ENCODE measurements at regions not wholly inside any gene's neighbourhood (a gene's known extent, or its start where the extent isn't known, plus 50 kb on each side); places are given as distances from the start of the nearest gene placed in this dataset.

DNA sequence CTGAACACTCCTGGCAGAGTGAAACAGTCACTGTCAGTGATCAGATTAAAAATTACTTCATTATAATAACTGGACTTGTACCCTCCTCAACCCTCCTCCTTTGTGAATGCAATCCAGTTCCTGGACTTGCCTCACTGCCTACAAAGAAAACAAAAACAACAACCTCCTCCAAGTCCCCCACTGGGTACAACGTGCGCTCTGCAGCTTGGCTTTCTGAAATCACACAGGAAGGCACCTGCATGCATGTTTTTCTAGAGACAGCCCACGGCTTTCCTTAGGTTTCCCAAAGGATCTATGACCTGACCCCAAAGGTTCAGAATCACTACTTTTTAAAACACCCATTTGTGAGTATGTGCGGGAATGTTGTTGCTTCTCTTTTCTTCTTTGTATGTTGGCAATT, 61.4 kb upstream of the TUBA3E start:
- Histone ChIP-seq H3K36me3 (ENCODE audit: control insufficient read depth in 1 of 2, insufficient read depth in 2 of 2, low read depth in 1 of 2, low read length in 2 of 2) (no peaks in the 10 kb centered on the region), H3K4me2 (ENCODE audit: low read length, poor library complexity, severe bottlenecking) (no peak overlapping the region), H3K4me3 (ENCODE audit: insufficient read depth in 1 of 2, low read depth in 1 of 2, low read length in 2 of 2) (no peak overlapping the region), H2BK120ac (ENCODE audit: low read depth, low read length) (no peak overlapping the region), H3K79me1 (replicated peaks; ENCODE audit: low read length, poor library complexity, severe bottlenecking) (no peaks in the 10 kb centered on the region), H4K8ac (ENCODE audit: low read length) (no peak overlapping the region), H3K27me3 (ENCODE audit: control insufficient read depth in 1 of 2, insufficient read depth in 1 of 2, low read length in 2 of 2) (peaks cover 39 to 62% of the 10 kb centered on the region in 2 experiments), H4K91ac (ENCODE audit: low read length) (no peak overlapping the region), H2BK5ac (ENCODE audit: low read depth, low read length, poor library complexity, severe bottlenecking) (no peak overlapping the region), H2BK15ac (ENCODE audit: low read depth, poor library complexity, severe bottlenecking) (no peak overlapping the region), H3K4me1 (ENCODE audit: control insufficient read depth, insufficient read depth, low read depth, low read length) (peaks cover 5% of the 10 kb centered on the region), H3K18ac (ENCODE audit: low read depth in 1 of 2, low read length in 2 of 2) (no peak overlapping the region), H3K27ac (ENCODE audit: low read length, poor library complexity, severe bottlenecking) (no peak overlapping the region), H3K9ac (ENCODE audit: low read length) (no peak overlapping the region), H3K14ac (ENCODE audit: low read length in 2 of 2) (no peak overlapping the region), H2AFZ (ENCODE audit: low read depth, low read length) (no peak overlapping the region), H3K23ac (ENCODE audit: low read length in 2 of 2) (no peak overlapping the region), H2AK5ac (ENCODE audit: low read length, severe bottlenecking) (no peak overlapping the region), H3K9me3 (ENCODE audit: control insufficient read depth, low read length) (no peaks in the 10 kb centered on the region), H3K4ac (ENCODE audit: low read depth in 1 of 2, low read length in 2 of 2) (no peak overlapping the region), H2BK12ac (ENCODE audit: low read length in 2 of 2) (no peak overlapping the region)
- DNase-seq = no peak
- 56% methylated on average over 3 of the region's 4 CpGs for WGBS

DNA sequence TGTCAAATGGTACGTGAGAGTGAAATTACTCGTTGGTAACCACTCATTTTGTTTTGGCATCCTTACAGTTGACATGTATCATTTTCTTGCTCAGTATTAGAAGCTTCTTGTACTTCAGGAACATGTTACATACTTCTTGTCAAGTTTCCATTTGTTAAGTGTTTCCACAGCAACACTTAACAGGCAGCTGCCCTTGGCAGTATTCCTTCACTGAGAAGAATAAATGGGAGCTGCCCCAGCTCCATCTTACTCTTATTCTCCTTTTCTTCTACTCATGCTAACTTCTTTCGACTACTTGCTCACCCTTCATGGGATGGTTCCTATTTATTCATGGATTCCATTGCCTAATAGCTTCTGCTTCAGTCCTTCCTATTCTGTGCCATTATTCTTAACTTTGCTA, 60.1 kb upstream of the TUBA3E start:
- Histone ChIP-seq H2BK5ac (ENCODE audit: low read depth, low read length, poor library complexity, severe bottlenecking) (no peak overlapping the region), H3K27ac (ENCODE audit: low read length, poor library complexity, severe bottlenecking) (no peak overlapping the region), H2AFZ (ENCODE audit: low read depth, low read length) (no peak overlapping the region), H3K36me3 (ENCODE audit: control insufficient read depth in 1 of 2, insufficient read depth in 2 of 2, low read depth in 1 of 2, low read length in 2 of 2) (no peaks in the 10 kb centered on the region), H2BK12ac (ENCODE audit: low read length in 2 of 2) (no peak overlapping the region), H3K9ac (ENCODE audit: low read length) (no peak overlapping the region), H3K4ac (ENCODE audit: low read depth in 1 of 2, low read length in 2 of 2) (no peak overlapping the region), H2BK120ac (ENCODE audit: low read depth, low read length) (no peak overlapping the region), H4K8ac (ENCODE audit: low read length) (no peak overlapping the region), H3K23ac (ENCODE audit: low read length in 2 of 2) (no peak overlapping the region), H3K9me3 (ENCODE audit: control insufficient read depth, low read length) (no peaks in the 10 kb centered on the region), H3K4me1 (ENCODE audit: control insufficient read depth, insufficient read depth, low read depth, low read length) (peaks cover 5% of the 10 kb centered on the region), H3K4me2 (ENCODE audit: low read length, poor library complexity, severe bottlenecking) (no peak overlapping the region), H2BK15ac (ENCODE audit: low read depth, poor library complexity, severe bottlenecking) (no peak overlapping the region), H3K4me3 (ENCODE audit: insufficient read depth in 1 of 2, low read depth in 1 of 2, low read length in 2 of 2) (no peak overlapping the region), H3K79me1 (replicated peaks; ENCODE audit: low read length, poor library complexity, severe bottlenecking) (no peaks in the 10 kb centered on the region), H3K27me3 (ENCODE audit: control insufficient read depth in 1 of 2, insufficient read depth in 1 of 2, low read length in 2 of 2) (peaks cover 39 to 63% of the 10 kb centered on the region in 2 experiments), H2AK5ac (ENCODE audit: low read length, severe bottlenecking) (no peak overlapping the region), H3K18ac (ENCODE audit: low read depth in 1 of 2, low read length in 2 of 2) (no peak overlapping the region), H4K91ac (ENCODE audit: low read length) (no peak overlapping the region), H3K14ac (ENCODE audit: low read length in 2 of 2) (no peak overlapping the region)
- DNase-seq = no peak
- 88% methylated on average over 3 of the region's 3 CpGs for WGBS

- no peak overlapping the region for H3K23ac ChIP-seq (ENCODE audit: low read length in 2 of 2)
- H4K91ac ChIP-seq (ENCODE audit: low read length) = no peak overlapping the region
- H3K9ac ChIP-seq (ENCODE audit: low read length) = peak overlapping the region; percentile 74
- H3K36me3 ChIP-seq (ENCODE audit: control insufficient read depth in 1 of 2, insufficient read depth in 2 of 2, low read depth in 1 of 2, low read length in 2 of 2) = no peaks in the 10 kb centered on the region
- H3K27ac ChIP-seq (ENCODE audit: low read length, poor library complexity, severe bottlenecking) = no peak overlapping the region
- no peak overlapping the region for H2BK12ac ChIP-seq (ENCODE audit: low read length in 2 of 2)
- no peak overlapping the region for H3K4ac ChIP-seq (ENCODE audit: low read depth in 1 of 2, low read length in 2 of 2)
- H2BK120ac ChIP-seq (ENCODE audit: low read depth, low read length) = no peak overlapping the region
- H3K4me1 ChIP-seq (ENCODE audit: control insufficient read depth, insufficient read depth, low read depth, low read length) = no peaks in the 10 kb centered on the region
- no peak overlapping the region for H3K4me2 ChIP-seq (ENCODE audit: low read length, poor library complexity, severe bottlenecking)
- H2AK5ac ChIP-seq (ENCODE audit: low read length, severe bottlenecking) = no peak overlapping the region
- H4K8ac ChIP-seq (ENCODE audit: low read length) = no peak overlapping the region
- H3K18ac ChIP-seq (ENCODE audit: low read depth in 1 of 2, low read length in 2 of 2) = no peak overlapping the region
- peak overlapping the region in 1 of 2 experiments; percentile 71 for H3K4me3 ChIP-seq (ENCODE audit: insufficient read depth in 1 of 2, low read depth in 1 of 2, low read length in 2 of 2)
- H2BK15ac ChIP-seq (ENCODE audit: low read depth, poor library complexity, severe bottlenecking) = no peak overlapping the region
- no peak overlapping the region for H3K14ac ChIP-seq (ENCODE audit: low read length in 2 of 2)
- H2BK5ac ChIP-seq (ENCODE audit: low read depth, low read length, poor library complexity, severe bottlenecking) = no peak overlapping the region
- DNase-seq = no peak
- peaks cover under 1 to 49% of the 10 kb centered on the region in 2 experiments for H3K27me3 ChIP-seq (ENCODE audit: control insufficient read depth in 1 of 2, insufficient read depth in 1 of 2, low read length in 2 of 2)
- H3K79me1 ChIP-seq (replicated peaks; ENCODE audit: low read length, poor library complexity, severe bottlenecking) = no peaks in the 10 kb centered on the region
- WGBS = 93% methylated on average over 42 of the region's 42 CpGs
- H3K9me3 ChIP-seq (ENCODE audit: control insufficient read depth, low read length) = no peaks in the 10 kb centered on the region
- H2AFZ ChIP-seq (ENCODE audit: low read depth, low read length) = no peak overlapping the region
Observed at GRCh38 chr2:130252880-130253645, 54.8 kb upstream of the TUBA3E start.

DNA sequence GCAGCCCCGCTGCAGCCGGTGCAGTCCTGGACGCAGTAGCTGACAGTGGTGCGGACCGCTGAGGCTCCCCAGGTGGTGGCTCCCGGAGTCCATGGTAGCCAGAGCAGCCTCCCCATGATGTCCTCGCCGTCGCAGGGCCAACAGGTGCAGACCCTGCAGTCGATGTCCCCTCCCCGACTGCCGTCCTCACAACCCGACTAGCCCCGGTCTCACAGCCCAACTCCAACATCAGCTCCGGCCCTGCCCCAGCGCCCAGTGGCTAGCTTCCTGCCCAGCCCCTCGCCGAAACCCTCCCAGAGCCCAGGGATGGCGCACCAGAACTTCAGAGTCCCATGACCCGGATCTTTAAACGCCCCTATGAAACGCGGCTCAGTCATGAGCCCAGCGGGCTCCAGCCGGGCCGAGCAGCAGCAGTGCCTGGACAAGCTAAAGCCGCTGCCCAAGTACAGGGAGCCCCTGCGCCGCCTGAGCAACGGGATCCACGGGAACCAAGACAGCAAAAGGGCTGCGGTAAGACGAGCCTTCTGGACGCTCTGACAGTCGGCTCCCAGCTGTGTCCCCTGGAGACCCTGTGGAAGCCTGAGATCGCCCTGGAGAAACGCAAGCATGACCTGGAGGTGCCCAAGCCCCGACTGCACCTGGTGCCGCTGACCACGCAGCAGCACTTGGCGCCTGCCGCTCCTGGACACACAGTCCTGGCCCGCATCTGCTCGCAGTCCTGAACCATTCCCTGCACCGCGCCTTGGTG, 53.8 kb upstream of the TUBA3E start:
- no peak overlapping the region for H2BK12ac ChIP-seq (ENCODE audit: low read length in 2 of 2)
- H3K18ac ChIP-seq (ENCODE audit: low read depth in 1 of 2, low read length in 2 of 2) = no peak overlapping the region
- H4K8ac ChIP-seq (ENCODE audit: low read length) = no peak overlapping the region
- no peaks in the 10 kb centered on the region for H3K79me1 ChIP-seq (replicated peaks; ENCODE audit: low read length, poor library complexity, severe bottlenecking)
- peaks cover 0 to 52% of the 10 kb centered on the region in 2 experiments for H3K27me3 ChIP-seq (ENCODE audit: control insufficient read depth in 1 of 2, insufficient read depth in 1 of 2, low read length in 2 of 2)
- H3K4me2 ChIP-seq (ENCODE audit: low read length, poor library complexity, severe bottlenecking) = no peak overlapping the region
- no peak overlapping the region for H3K14ac ChIP-seq (ENCODE audit: low read length in 2 of 2)
- no peak overlapping the region for H3K4ac ChIP-seq (ENCODE audit: low read depth in 1 of 2, low read length in 2 of 2)
- no peak overlapping the region for H2BK15ac ChIP-seq (ENCODE audit: low read depth, poor library complexity, severe bottlenecking)
- H3K23ac ChIP-seq (ENCODE audit: low read length in 2 of 2) = no peak overlapping the region
- no peak overlapping the region for H2BK120ac ChIP-seq (ENCODE audit: low read depth, low read length)
- H3K9me3 ChIP-seq (ENCODE audit: control insufficient read depth, low read length) = no peaks in the 10 kb centered on the region
- no peaks in the 10 kb centered on the region for H3K4me1 ChIP-seq (ENCODE audit: control insufficient read depth, insufficient read depth, low read depth, low read length)
- H2BK5ac ChIP-seq (ENCODE audit: low read depth, low read length, poor library complexity, severe bottlenecking) = no peak overlapping the region
- no peak for DNase-seq
- peak overlapping the region in 1 of 2 experiments; percentile 71 for H3K4me3 ChIP-seq (ENCODE audit: insufficient read depth in 1 of 2, low read depth in 1 of 2, low read length in 2 of 2)
- no peak overlapping the region for H4K91ac ChIP-seq (ENCODE audit: low read length)
- no peaks in the 10 kb centered on the region for H3K36me3 ChIP-seq (ENCODE audit: control insufficient read depth in 1 of 2, insufficient read depth in 2 of 2, low read depth in 1 of 2, low read length in 2 of 2)
- WGBS = 90% methylated on average over 46 of the region's 46 CpGs
- H2AFZ ChIP-seq (ENCODE audit: low read depth, low read length) = peak overlapping the region; percentile 27
- no peak overlapping the region for H3K27ac ChIP-seq (ENCODE audit: low read length, poor library complexity, severe bottlenecking)
- no peak overlapping the region for H2AK5ac ChIP-seq (ENCODE audit: low read length, severe bottlenecking)
- H3K9ac ChIP-seq (ENCODE audit: low read length) = peak overlapping the region; percentile 74
